ENCODE measurements at regions not wholly inside any gene's neighbourhood (a gene's known extent, or its start where the extent isn't known, plus 50 kb on each side); places are given as distances from the start of the nearest gene placed in this dataset.
A peak's percentile ranks its signal among the peaks of the same experiment; 100 is the strongest.

- no peak for TF ChIP-seq EZH2phosphoT487 (IDR thresholded peaks at IDR 0.05; ENCODE audit: borderline replicate concordance, low read depth, low read length)
- no peak for TF ChIP-seq CTCF (conservative IDR thresholded peaks at IDR 0.05; ENCODE audit: low read length)
- Histone ChIP-seq H2AFZ (ENCODE audit: low read length) (no peak overlapping the region), H3K79me2 (ENCODE audit: insufficient read depth, low read depth, low read length) (no peaks in the 10 kb centered on the region), H4K20me1 (ENCODE audit: insufficient read depth, low read length) (no peaks in the 10 kb centered on the region), H3K27ac (ENCODE audit: low read depth, low read length, poor library complexity, severe bottlenecking) (no peak overlapping the region), H3K4me1 (ENCODE audit: insufficient read depth, low read length, poor library complexity, severe bottlenecking) (peaks cover 20% of the 10 kb centered on the region), H3K4me2 (ENCODE audit: low read length) (no peak overlapping the region), H3K4me3 (ENCODE audit: low read depth, low read length, poor library complexity, severe bottlenecking) (no peak overlapping the region), H3K9me2 (ENCODE audit: insufficient read depth, low read length) (no peaks in the 10 kb centered on the region), H3K36me3 (ENCODE audit: insufficient read depth, low read length) (no peaks in the 10 kb centered on the region), H3K9me3 (ENCODE audit: low read length) (peaks cover 3% of the 10 kb centered on the region; the same call in 1 of the 2 replicates)
- no TSS peak for BruUV-seq (replicated peaks)
- CTCF ChIA-PET (ENCODE audit: unreplicated experiment) = interaction anchor here (0.6 kb wide), 1 partner anchor 48 kb away, joined by 3 read pairs; no protein-coding TSS in a partner anchor
- intact Hi-C loops (cut with micrococcal nuclease; ENCODE audit: unreplicated experiment) = no loop called here
- DNase-seq (ENCODE audit: low spot score) = no peak
- POLR2A ChIA-PET = no interaction called here
Observed at GRCh38 chr1:2948751-2949680, 72.3 kb upstream of the ACTRT2 start.

- Histone ChIP-seq H3K9me3 (ENCODE audit: low read length) (peaks cover 8% of the 10 kb centered on the region; the same call in 1 of the 2 replicates), H4K20me1 (ENCODE audit: insufficient read depth, low read length) (no peaks in the 10 kb centered on the region), H3K27ac (ENCODE audit: low read depth, low read length, poor library complexity, severe bottlenecking) (no peak overlapping the region), H3K4me2 (ENCODE audit: low read length) (peak overlapping the region; percentile 16; the same call in 1 of the 2 replicates), H3K9me2 (ENCODE audit: insufficient read depth, low read length) (no peaks in the 10 kb centered on the region), H2AFZ (ENCODE audit: low read length) (no peak overlapping the region), H3K4me1 (ENCODE audit: insufficient read depth, low read length, poor library complexity, severe bottlenecking) (peaks cover 24% of the 10 kb centered on the region), H3K36me3 (ENCODE audit: insufficient read depth, low read length) (no peaks in the 10 kb centered on the region), H3K4me3 (ENCODE audit: low read depth, low read length, poor library complexity, severe bottlenecking) (no peak overlapping the region), H3K79me2 (ENCODE audit: insufficient read depth, low read depth, low read length) (no peaks in the 10 kb centered on the region)
- BruUV-seq (replicated peaks) = no TSS peak
- ChIA-PET CTCF (ENCODE audit: unreplicated experiment) (interaction anchor here (0.6 kb wide), 1 partner anchor 47 kb away, joined by 3 read pairs; no protein-coding TSS in a partner anchor), POLR2A (no interaction called here)
- peak; percentile 7 for DNase-seq (ENCODE audit: low spot score)
- intact Hi-C loops (cut with micrococcal nuclease; ENCODE audit: unreplicated experiment) = no loop called here
- no peak for TF ChIP-seq EZH2phosphoT487 (IDR thresholded peaks at IDR 0.05; ENCODE audit: borderline replicate concordance, low read depth, low read length)
- no peak for TF ChIP-seq CTCF (conservative IDR thresholded peaks at IDR 0.05; ENCODE audit: low read length)
Observed at GRCh38 chr1:2949966-2950925, 71.0 kb upstream of the ACTRT2 start.
